Peyer's patch (tissue), 4 donors: ENCODE measurements at regions not wholly inside any gene's neighbourhood (a gene's known extent, or its start where the extent isn't known, plus 50 kb on each side); places are given as distances from the start of the nearest gene placed in this dataset.

Source experiments
- DNase-seq, 3 donors: peaks; one replicate each; pipeline ENCODE4 v3.0.0-alpha.2; 2017 to 2019
- H3K27ac ChIP-seq, 4 donors: fragments of 200-600 bp; sonication (generic); one replicate each; pipeline ENCODE4 v1.5.1; 2016 to 2019
- H3K27me3 ChIP-seq, 2 donors: fragments of 200-600 bp; sonication (generic); one replicate each; pipeline ENCODE4 v1.5.1; 2019
- H3K36me3 ChIP-seq, 3 donors: fragments of 200-600 bp; sonication (generic); one replicate each; pipeline ENCODE4 v1.5.1; 2016 to 2019
- H3K4me1 ChIP-seq, 4 donors: fragments of 200-600 bp; sonication (generic); one replicate each; pipeline ENCODE4 v1.5.1; 2016 to 2019
- H3K4me3 ChIP-seq, 4 donors: fragments of 200-600 bp; sonication (generic); 1 replicate in 3 of 4; 2 replicates in 1 of 4; pipeline ENCODE4 v1.5.1; 2016 to 2019; ENCODE audit warnings: mild to moderate bottlenecking in 1 of 4
- H3K9me3 ChIP-seq, 4 donors: fragments of 200-600 bp; sonication (generic); one replicate each; pipeline ENCODE4 v1.5.1; 2016 to 2019; ENCODE audit warnings: mild to moderate bottlenecking in 1 of 4
- POLR2A ChIP-seq, 2 donors: fragments of 450-650 bp; IDR thresholded peaks; one replicate each; pipeline ENCODE4 v1.5.1; 2017; ENCODE audit warnings: antibody characterized with exemption in 2 of 2, mild to moderate bottlenecking in 2 of 2, moderate library complexity in 2 of 2
- TF ChIP-seq, protein P1 (sequence below), 6 experiments: fragments of 450-650 bp in 4 of 6; fragments of 200-600 bp in 2 of 6; sonication (generic) in 1 of 6; IDR thresholded peaks; one replicate each; pipeline ENCODE4 v1.5.1; 2017 to 2019; ENCODE audit warnings: antibody characterized with exemption in 6 of 6, mild to moderate bottlenecking in 3 of 6, moderate library complexity in 1 of 6

- Histone ChIP-seq H3K27ac (no peak overlapping the region), H3K9me3 (no peaks in the 10 kb centered on the region), H3K4me3 (no peak overlapping the region), H3K4me1 (no peaks in the 10 kb centered on the region), H3K36me3 (no peaks in the 10 kb centered on the region), H3K27me3 (no peaks in the 10 kb centered on the region)
- DNase-seq = no peak
- TF ChIP-seq, protein P1, sequence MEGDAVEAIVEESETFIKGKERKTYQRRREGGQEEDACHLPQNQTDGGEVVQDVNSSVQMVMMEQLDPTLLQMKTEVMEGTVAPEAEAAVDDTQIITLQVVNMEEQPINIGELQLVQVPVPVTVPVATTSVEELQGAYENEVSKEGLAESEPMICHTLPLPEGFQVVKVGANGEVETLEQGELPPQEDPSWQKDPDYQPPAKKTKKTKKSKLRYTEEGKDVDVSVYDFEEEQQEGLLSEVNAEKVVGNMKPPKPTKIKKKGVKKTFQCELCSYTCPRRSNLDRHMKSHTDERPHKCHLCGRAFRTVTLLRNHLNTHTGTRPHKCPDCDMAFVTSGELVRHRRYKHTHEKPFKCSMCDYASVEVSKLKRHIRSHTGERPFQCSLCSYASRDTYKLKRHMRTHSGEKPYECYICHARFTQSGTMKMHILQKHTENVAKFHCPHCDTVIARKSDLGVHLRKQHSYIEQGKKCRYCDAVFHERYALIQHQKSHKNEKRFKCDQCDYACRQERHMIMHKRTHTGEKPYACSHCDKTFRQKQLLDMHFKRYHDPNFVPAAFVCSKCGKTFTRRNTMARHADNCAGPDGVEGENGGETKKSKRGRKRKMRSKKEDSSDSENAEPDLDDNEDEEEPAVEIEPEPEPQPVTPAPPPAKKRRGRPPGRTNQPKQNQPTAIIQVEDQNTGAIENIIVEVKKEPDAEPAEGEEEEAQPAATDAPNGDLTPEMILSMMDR (IDR thresholded peaks at IDR 0.05) = no peak
- no peak for TF ChIP-seq POLR2A (IDR thresholded peaks at IDR 0.05)
Measured at GRCh38 chr9:31637861-31638260, 746.6 kb upstream of the ACO1 start.

DNA sequence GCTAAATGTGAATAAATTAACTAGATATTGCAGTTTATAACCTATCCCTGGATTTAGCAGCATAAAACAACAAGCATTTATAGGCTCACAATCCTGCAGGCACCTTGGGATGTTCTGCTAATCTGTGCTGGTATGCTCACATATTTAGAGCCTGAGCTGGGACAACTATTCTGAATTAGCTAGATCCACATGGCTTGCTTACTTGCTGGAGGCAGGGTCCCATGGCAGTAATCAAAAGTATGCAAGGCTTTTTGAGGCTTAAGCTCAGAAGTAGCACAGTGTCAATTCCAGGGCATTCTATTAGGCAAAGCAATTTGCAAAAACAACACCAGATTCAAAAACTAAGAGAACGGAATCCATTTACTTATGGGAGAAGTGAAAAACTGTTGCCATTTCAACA is 745.0 kb upstream of the ACO1 start:
- no peak overlapping the region for H3K27ac ChIP-seq
- H3K4me1 ChIP-seq = no peaks in the 10 kb centered on the region
- H3K9me3 ChIP-seq = no peaks in the 10 kb centered on the region
- H3K4me3 ChIP-seq = no peak overlapping the region
- DNase-seq = no peak
- no peaks in the 10 kb centered on the region for H3K36me3 ChIP-seq
- TF ChIP-seq POLR2A (IDR thresholded peaks at IDR 0.05) = no peak
- TF ChIP-seq, protein P1 (IDR thresholded peaks at IDR 0.05) = no peak
- H3K27me3 ChIP-seq = no peaks in the 10 kb centered on the region

DNA sequence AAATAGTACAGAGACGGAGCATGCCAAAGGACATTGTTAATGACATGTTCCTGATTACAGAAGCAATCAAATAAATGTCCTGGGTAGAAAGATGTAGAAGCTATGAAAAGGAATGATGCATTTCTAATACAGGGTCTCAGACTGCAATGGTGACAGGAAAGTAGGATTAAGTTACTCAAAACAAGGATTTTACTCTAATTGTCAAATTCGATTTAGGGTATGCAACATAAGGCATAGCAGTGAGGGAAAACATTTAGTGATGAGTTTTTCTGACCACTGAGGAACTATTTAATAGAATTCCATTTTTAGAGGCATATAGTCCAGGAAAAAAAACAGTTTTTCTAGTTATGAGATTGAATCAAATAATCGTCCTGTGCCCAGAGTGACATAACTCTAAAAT is 715.1 kb upstream of the ACO1 start:
- Histone ChIP-seq H3K36me3 (no peaks in the 10 kb centered on the region), H3K4me3 (no peak overlapping the region), H3K4me1 (no peaks in the 10 kb centered on the region), H3K27me3 (no peaks in the 10 kb centered on the region), H3K9me3 (no peaks in the 10 kb centered on the region), H3K27ac (no peak overlapping the region)
- TF ChIP-seq POLR2A (IDR thresholded peaks at IDR 0.05) = no peak
- TF ChIP-seq, protein P1 (IDR thresholded peaks at IDR 0.05) = no peak
- no peak for DNase-seq

DNA sequence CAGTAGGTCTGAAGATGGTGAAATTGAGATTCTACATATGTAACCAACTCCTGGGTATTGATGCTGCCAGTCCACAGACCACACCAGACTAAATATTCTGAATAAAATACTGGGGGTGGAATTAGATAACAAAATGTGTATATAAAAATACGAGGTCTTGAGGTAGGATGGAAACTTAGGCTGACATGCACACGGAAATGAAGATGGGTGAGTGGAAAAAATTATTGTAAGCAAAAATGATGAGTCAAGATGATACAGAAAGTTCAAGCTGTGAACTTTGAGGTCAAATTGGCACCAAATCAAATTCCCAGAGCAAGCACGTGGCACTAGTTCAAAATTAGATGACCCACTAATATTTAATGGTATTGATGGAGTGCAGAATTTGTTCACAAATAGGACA is 713.4 kb upstream of the ACO1 start:
- H3K4me1 ChIP-seq = no peaks in the 10 kb centered on the region
- H3K36me3 ChIP-seq = no peaks in the 10 kb centered on the region
- H3K27ac ChIP-seq = no peak overlapping the region
- no peak for DNase-seq
- TF ChIP-seq, protein P1 (IDR thresholded peaks at IDR 0.05) = no peak
- no peak for TF ChIP-seq POLR2A (IDR thresholded peaks at IDR 0.05)
- no peaks in the 10 kb centered on the region for H3K9me3 ChIP-seq
- H3K4me3 ChIP-seq = no peak overlapping the region
- H3K27me3 ChIP-seq = no peaks in the 10 kb centered on the region

- no peak overlapping the region for H3K27ac ChIP-seq
- no peak overlapping the region for H3K4me3 ChIP-seq
- DNase-seq = no peak
- no peaks in the 10 kb centered on the region for H3K4me1 ChIP-seq
- H3K36me3 ChIP-seq = no peaks in the 10 kb centered on the region
- H3K27me3 ChIP-seq = no peaks in the 10 kb centered on the region
- H3K9me3 ChIP-seq = no peaks in the 10 kb centered on the region
- TF ChIP-seq, protein P1 (IDR thresholded peaks at IDR 0.05) = no peak
- no peak for TF ChIP-seq POLR2A (IDR thresholded peaks at IDR 0.05)
Measured at GRCh38 chr9:31674264-31674663, 710.2 kb upstream of the ACO1 start.

DNA sequence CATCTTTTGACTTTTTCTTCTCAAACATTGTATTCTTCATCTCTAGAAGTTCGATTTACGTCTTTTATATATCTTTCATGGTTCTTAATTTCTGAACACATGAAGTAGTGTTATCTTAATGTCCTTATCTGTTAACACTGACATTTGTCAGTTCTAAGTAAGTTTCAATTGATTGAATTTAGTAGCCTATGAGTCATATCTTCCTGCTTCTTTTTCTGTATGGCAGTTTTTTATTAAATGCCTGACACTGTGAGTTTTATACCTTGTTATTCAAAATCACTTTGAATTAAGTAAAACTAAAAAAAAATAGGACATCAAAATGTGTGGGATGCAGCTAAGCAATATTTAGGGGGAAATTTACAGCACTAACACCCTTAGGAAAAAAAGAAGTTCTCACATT is 707.0 kb upstream of the ACO1 start:
- H3K4me1 ChIP-seq = no peaks in the 10 kb centered on the region

More for the DNA sequence above, 707.0 kb upstream of the ACO1 start:
- Histone ChIP-seq H3K36me3 (no peaks in the 10 kb centered on the region), H3K9me3 (no peaks in the 10 kb centered on the region), H3K27me3 (no peaks in the 10 kb centered on the region), H3K27ac (no peak overlapping the region), H3K4me3 (no peak overlapping the region)
- TF ChIP-seq, protein P1 (IDR thresholded peaks at IDR 0.05) = no peak
- no peak for TF ChIP-seq POLR2A (IDR thresholded peaks at IDR 0.05)
- no peak for DNase-seq
